Skeletal muscle satellite cell (primary cell): ENCODE measurements at regions not wholly inside any gene's neighbourhood (a gene's known extent, or its start where the extent isn't known, plus 50 kb on each side); places are given as distances from the start of the nearest gene placed in this dataset.
"Not testable (repeated sequence)": the region's sequence is repeated elsewhere in the genome, so short reads cannot be mapped to it uniquely, and the experiment has no call there.

ENCODE experiments used
- H3K27me3 ChIP-seq: 2 replicates; pipeline ENCODE4 v1.7.0; 2013; ENCODE audit warnings: low read length; ENCODE audit not compliant: control insufficient read depth, insufficient read depth
- H3K36me3 ChIP-seq: 2 replicates; pipeline ENCODE4 v1.7.0; 2013; ENCODE audit warnings: mild to moderate bottlenecking, control low read depth, low read length; ENCODE audit not compliant: insufficient read depth
- H3K4me1 ChIP-seq: 2 replicates; pipeline ENCODE4 v1.7.0; 2013; ENCODE audit warnings: low read length; ENCODE audit not compliant: control insufficient read depth, insufficient read depth
- H3K4me2 ChIP-seq: 2 replicates; pipeline ENCODE4 v1.7.0; 2013; ENCODE audit warnings: mild to moderate bottlenecking, low read length
- H3K4me3 ChIP-seq: 2 replicates; pipeline ENCODE4 v1.7.0; 2013; ENCODE audit warnings: low read length
- H3K9ac ChIP-seq: 2 replicates; pipeline ENCODE4 v1.7.0; 2013; ENCODE audit warnings: mild to moderate bottlenecking, low read depth, low read length, moderate library complexity
- H3K9me3 ChIP-seq: replicated peaks from 2 replicates; pipeline ENCODE4 v1.7.0; 2013; ENCODE audit warnings: mild to moderate bottlenecking, control low read depth, low read length

- no peaks in the 10 kb centered on the region for H3K9me3 ChIP-seq
- H3K36me3 ChIP-seq = no peaks in the 10 kb centered on the region
- no peaks in the 10 kb centered on the region for H3K27me3 ChIP-seq
- H3K4me3 ChIP-seq = no peak overlapping the region
- no peaks in the 10 kb centered on the region for H3K4me1 ChIP-seq
- H3K4me2 ChIP-seq = no peak overlapping the region
- H3K9ac ChIP-seq = no peak overlapping the region
Observed at GRCh38 chr10:108956149-108956548, 967.2 kb downstream of the XPNPEP1 start.

GRCh38 chr10:108920029-108920428, 1003.3 kb downstream of the XPNPEP1 start:
- H3K4me1 ChIP-seq, H3K9me3 ChIP-seq, H3K27me3 ChIP-seq, H3K4me2 ChIP-seq, H3K9ac ChIP-seq, H3K4me3 ChIP-seq, H3K36me3 ChIP-seq: not testable (repeated sequence)

- Histone ChIP-seq H3K9ac (no peak overlapping the region), H3K4me3 (no peak overlapping the region), H3K4me1 (no peaks in the 10 kb centered on the region), H3K36me3 (no peaks in the 10 kb centered on the region), H3K27me3 (no peaks in the 10 kb centered on the region), H3K4me2 (no peak overlapping the region), H3K9me3 (no peaks in the 10 kb centered on the region)
Observed at GRCh38 chr10:108913300-108913699, 1010.0 kb downstream of the XPNPEP1 start.

- no peaks in the 10 kb centered on the region for H3K4me1 ChIP-seq
- no peaks in the 10 kb centered on the region for H3K36me3 ChIP-seq
- no peaks in the 10 kb centered on the region for H3K27me3 ChIP-seq
- peak overlapping the region; percentile 84 for H3K4me3 ChIP-seq
- H3K4me2 ChIP-seq = peak overlapping the region; percentile 98
- H3K9ac ChIP-seq = peak overlapping the region; percentile 53
- no peaks in the 10 kb centered on the region for H3K9me3 ChIP-seq
Observed at GRCh38 chr10:108911814-108912541, 1011.3 kb downstream of the XPNPEP1 start.

GRCh38 chr10:108908096-108908495, 1015.2 kb downstream of the XPNPEP1 start:
- H3K9ac ChIP-seq = no peak overlapping the region
- peaks cover 3% of the 10 kb centered on the region for H3K4me1 ChIP-seq

GRCh38 chr10:108905821-108906220, 1017.5 kb downstream of the XPNPEP1 start:
- Histone ChIP-seq H3K4me2 (no peak overlapping the region), H3K9me3 (no peaks in the 10 kb centered on the region), H3K4me3 (no peak overlapping the region), H3K9ac (no peak overlapping the region), H3K27me3 (no peaks in the 10 kb centered on the region), H3K4me1 (peaks cover 3% of the 10 kb centered on the region), H3K36me3 (no peaks in the 10 kb centered on the region)

More at GRCh38 chr10:108908096-108908495, 1015.2 kb downstream of the XPNPEP1 start:
- Histone ChIP-seq H3K4me3 (no peak overlapping the region), H3K9me3 (no peaks in the 10 kb centered on the region), H3K36me3 (no peaks in the 10 kb centered on the region), H3K4me2 (no peak overlapping the region), H3K27me3 (no peaks in the 10 kb centered on the region)

GRCh38 chr10:108905171-108905570, 1018.1 kb downstream of the XPNPEP1 start:
- peaks cover 3% of the 10 kb centered on the region for H3K4me1 ChIP-seq
- no peak overlapping the region for H3K4me3 ChIP-seq
- H3K36me3 ChIP-seq = no peaks in the 10 kb centered on the region
- H3K9ac ChIP-seq = no peak overlapping the region
- H3K4me2 ChIP-seq = no peak overlapping the region
- no peaks in the 10 kb centered on the region for H3K9me3 ChIP-seq
- H3K27me3 ChIP-seq = no peaks in the 10 kb centered on the region

- H3K4me3 ChIP-seq = no peak overlapping the region
- H3K4me2 ChIP-seq = no peak overlapping the region
- H3K9ac ChIP-seq = no peak overlapping the region
- no peaks in the 10 kb centered on the region for H3K9me3 ChIP-seq
- no peaks in the 10 kb centered on the region for H3K36me3 ChIP-seq
- peaks cover 3% of the 10 kb centered on the region for H3K4me1 ChIP-seq
- H3K27me3 ChIP-seq = no peaks in the 10 kb centered on the region
Observed at GRCh38 chr10:108904163-108904838, 1019.0 kb downstream of the XPNPEP1 start.

- Histone ChIP-seq H3K27me3 (no peaks in the 10 kb centered on the region), H3K36me3 (no peaks in the 10 kb centered on the region), H3K4me1 (peaks cover 3% of the 10 kb centered on the region), H3K4me3 (no peak overlapping the region), H3K4me2 (peak overlapping the region; percentile 25), H3K9me3 (no peaks in the 10 kb centered on the region), H3K9ac (no peak overlapping the region)
Observed at GRCh38 chr10:108902619-108903285, 1020.6 kb downstream of the XPNPEP1 start.

GRCh38 chr10:108901781-108902618, 1021.3 kb downstream of the XPNPEP1 start:
- Histone ChIP-seq H3K9ac (no peak overlapping the region), H3K27me3 (no peaks in the 10 kb centered on the region), H3K4me2 (no peak overlapping the region), H3K4me3 (no peak overlapping the region), H3K36me3 (no peaks in the 10 kb centered on the region), H3K4me1 (peaks cover 3% of the 10 kb centered on the region), H3K9me3 (no peaks in the 10 kb centered on the region)

GRCh38 chr10:108899670-108900069, 1023.6 kb downstream of the XPNPEP1 start:
- Histone ChIP-seq H3K9ac (no peak overlapping the region), H3K27me3 (no peaks in the 10 kb centered on the region), H3K4me2 (no peak overlapping the region), H3K4me3 (no peak overlapping the region), H3K9me3 (no peaks in the 10 kb centered on the region), H3K4me1 (peaks cover 3% of the 10 kb centered on the region), H3K36me3 (no peaks in the 10 kb centered on the region)
